Body of pancreas (tissue), 4 donors: ENCODE measurements at regions not wholly inside any gene's neighbourhood (a gene's known extent, or its start where the extent isn't known, plus 50 kb on each side); places are given as distances from the start of the nearest gene placed in this dataset.

Experiments used
- POLR2A ChIP-seq, 3 donors: fragments of 450-650 bp; IDR thresholded peaks; one replicate each; pipeline ENCODE4 v1.6.1; 2016; ENCODE audit warnings: antibody characterized with exemption in 3 of 3, mild to moderate bottlenecking in 2 of 3
- TF ChIP-seq, protein P1 (sequence below), 7 experiments: fragments of 450-650 bp in 4 of 7; fragments of 200-600 bp in 3 of 7; sonication (generic) in 3 of 7; IDR thresholded peaks; one replicate each; pipeline ENCODE4 v1.5.1; 2016 to 2019; ENCODE audit warnings: antibody characterized with exemption in 7 of 7

GRCh38 chr6:33959329-33959651 is 155.5 kb upstream of the MLN start:
- TF ChIP-seq, protein P1, sequence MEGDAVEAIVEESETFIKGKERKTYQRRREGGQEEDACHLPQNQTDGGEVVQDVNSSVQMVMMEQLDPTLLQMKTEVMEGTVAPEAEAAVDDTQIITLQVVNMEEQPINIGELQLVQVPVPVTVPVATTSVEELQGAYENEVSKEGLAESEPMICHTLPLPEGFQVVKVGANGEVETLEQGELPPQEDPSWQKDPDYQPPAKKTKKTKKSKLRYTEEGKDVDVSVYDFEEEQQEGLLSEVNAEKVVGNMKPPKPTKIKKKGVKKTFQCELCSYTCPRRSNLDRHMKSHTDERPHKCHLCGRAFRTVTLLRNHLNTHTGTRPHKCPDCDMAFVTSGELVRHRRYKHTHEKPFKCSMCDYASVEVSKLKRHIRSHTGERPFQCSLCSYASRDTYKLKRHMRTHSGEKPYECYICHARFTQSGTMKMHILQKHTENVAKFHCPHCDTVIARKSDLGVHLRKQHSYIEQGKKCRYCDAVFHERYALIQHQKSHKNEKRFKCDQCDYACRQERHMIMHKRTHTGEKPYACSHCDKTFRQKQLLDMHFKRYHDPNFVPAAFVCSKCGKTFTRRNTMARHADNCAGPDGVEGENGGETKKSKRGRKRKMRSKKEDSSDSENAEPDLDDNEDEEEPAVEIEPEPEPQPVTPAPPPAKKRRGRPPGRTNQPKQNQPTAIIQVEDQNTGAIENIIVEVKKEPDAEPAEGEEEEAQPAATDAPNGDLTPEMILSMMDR (IDR thresholded peaks at IDR 0.05): no peak
- TF ChIP-seq POLR2A (IDR thresholded peaks at IDR 0.05): no peak
